Stomach (tissue), 4 donors: ENCODE measurements at regions not wholly inside any gene's neighbourhood (a gene's known extent, or its start where the extent isn't known, plus 50 kb on each side); places are given as distances from the start of the nearest gene placed in this dataset.

ENCODE experiments used
- EP300 ChIP-seq: sonication (generic); formaldehyde crosslinking; IDR thresholded peaks from one replicate; pipeline ENCODE4 v1.6.1; 2017; ENCODE audit warnings: antibody characterized with exemption
- POLR2A ChIP-seq, 4 donors: fragments of 450-650 bp; IDR thresholded peaks; one replicate each; pipeline ENCODE4 v1.6.1; 2016; ENCODE audit warnings: antibody characterized with exemption in 4 of 4, control low read depth in 2 of 4, mild to moderate bottlenecking in 1 of 4, moderate library complexity in 1 of 4
- TF ChIP-seq, protein P1 (sequence below), 7 experiments: fragments of 450-650 bp in 4 of 7; fragments of 200-600 bp in 3 of 7; sonication (generic) in 3 of 7; IDR thresholded peaks; one replicate each; pipeline ENCODE4 v1.5.1; 2016 to 2019; ENCODE audit warnings: antibody characterized with exemption in 7 of 7, control low read depth in 2 of 7, mild to moderate bottlenecking in 1 of 7

DNA sequence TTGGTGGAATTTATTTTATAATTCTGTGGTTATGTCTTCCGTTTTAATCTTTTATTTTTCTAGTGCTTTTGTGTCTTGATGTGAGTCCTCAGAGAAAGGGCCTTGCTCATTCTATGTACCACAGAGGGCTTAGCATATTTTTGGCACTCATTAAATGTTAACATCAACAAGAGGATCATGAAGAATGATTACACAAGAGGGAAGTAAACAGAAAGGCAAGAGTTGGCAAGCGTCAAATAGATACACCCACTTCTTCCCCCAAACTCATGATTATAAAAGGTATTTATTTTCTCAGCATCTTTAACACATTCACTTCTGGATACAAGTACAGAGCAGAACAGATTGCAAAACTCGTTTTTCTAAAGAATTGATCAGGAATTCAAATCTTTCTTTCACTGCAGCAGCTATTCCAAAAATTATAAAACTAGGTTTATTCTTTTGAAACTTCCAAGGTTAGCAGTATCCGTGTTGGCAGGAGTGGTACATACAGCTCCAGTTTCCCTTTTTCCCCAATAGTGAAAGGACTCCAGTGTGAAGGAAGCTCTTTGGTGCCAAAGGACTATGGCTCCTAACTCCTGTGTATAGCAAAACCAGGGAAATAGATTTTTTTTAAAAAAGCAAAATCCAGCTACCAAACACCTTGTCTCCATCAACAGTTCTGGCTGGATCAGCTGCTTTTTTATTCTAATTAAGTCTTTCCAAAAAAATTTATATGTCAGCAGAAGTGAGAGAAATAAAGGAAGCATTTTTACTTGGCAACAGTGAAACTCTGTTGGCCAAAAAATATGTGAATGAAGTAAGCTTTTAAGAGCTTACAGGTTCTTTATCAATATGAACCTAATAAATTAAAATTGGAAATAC, 221.9 kb downstream of the ADGRG6 start:
- TF ChIP-seq, protein P1, sequence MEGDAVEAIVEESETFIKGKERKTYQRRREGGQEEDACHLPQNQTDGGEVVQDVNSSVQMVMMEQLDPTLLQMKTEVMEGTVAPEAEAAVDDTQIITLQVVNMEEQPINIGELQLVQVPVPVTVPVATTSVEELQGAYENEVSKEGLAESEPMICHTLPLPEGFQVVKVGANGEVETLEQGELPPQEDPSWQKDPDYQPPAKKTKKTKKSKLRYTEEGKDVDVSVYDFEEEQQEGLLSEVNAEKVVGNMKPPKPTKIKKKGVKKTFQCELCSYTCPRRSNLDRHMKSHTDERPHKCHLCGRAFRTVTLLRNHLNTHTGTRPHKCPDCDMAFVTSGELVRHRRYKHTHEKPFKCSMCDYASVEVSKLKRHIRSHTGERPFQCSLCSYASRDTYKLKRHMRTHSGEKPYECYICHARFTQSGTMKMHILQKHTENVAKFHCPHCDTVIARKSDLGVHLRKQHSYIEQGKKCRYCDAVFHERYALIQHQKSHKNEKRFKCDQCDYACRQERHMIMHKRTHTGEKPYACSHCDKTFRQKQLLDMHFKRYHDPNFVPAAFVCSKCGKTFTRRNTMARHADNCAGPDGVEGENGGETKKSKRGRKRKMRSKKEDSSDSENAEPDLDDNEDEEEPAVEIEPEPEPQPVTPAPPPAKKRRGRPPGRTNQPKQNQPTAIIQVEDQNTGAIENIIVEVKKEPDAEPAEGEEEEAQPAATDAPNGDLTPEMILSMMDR (IDR thresholded peaks at IDR 0.05), result no peak
- no peak for TF ChIP-seq EP300
- no peak for TF ChIP-seq POLR2A (IDR thresholded peaks at IDR 0.05)
